PC-9 (cell line): ENCODE measurements at regions not wholly inside any gene's neighbourhood (a gene's known extent, or its start where the extent isn't known, plus 50 kb on each side); places are given as distances from the start of the nearest gene placed in this dataset.

ENCODE experiments used
- BruUV-seq: library from RNA; stranded (reverse); fragments of 400-500 nt; replicated peaks from 2 replicates; lab custom pipeline; 2021; lab: Mats Ljungman, UMichigan
- CTCF ChIA-PET: fragments of 300-600 bp; sonication (Branson Sonifier 250); formaldehyde crosslinking; loops from one replicate; lab custom pipeline; 2022; ENCODE audit warnings: antibody characterized with exemption; lab: Charles Lee
- POLR2A ChIA-PET: fragments of 300-600 bp; sonication (Branson Sonifier 250); formaldehyde crosslinking; loops from one replicate; lab custom pipeline; 2022; ENCODE audit warnings: antibody characterized with exemption; ENCODE audit not compliant: unreplicated experiment; lab: Charles Lee
- DNase-seq, 2 experiments: peaks; one replicate each; pipeline versions ENCODE4 v3.0.0 to v3.0.0-alpha.2; 2015 to 2022; ENCODE audit warnings: mixed read lengths in 1 of 2
- H2AFZ ChIP-seq: fragments of 200-600 bp; sonication (generic); 2 replicates; pipeline ENCODE4 v1.8.1; 2017; ENCODE audit warnings: antibody characterized with exemption
- H3F3A ChIP-seq: fragments of 200-600 bp; sonication (generic); 2 replicates; pipeline ENCODE4 v1.8.1; 2017; ENCODE audit warnings: antibody characterized with exemption, mild to moderate bottlenecking, low read depth; ENCODE audit not compliant: insufficient read depth
- H3K27ac ChIP-seq: fragments of 200-600 bp; sonication (generic); 2 replicates; pipeline ENCODE4 v1.6.1; 2016; ENCODE audit warnings: mixed run types
- H3K27me3 ChIP-seq: fragments of 200-600 bp; sonication (generic); 2 replicates; pipeline ENCODE4 v1.6.1; 2016; ENCODE audit warnings: low read depth, mixed run types; ENCODE audit not compliant: insufficient read depth
- H3K36me3 ChIP-seq: fragments of 200-600 bp; sonication (generic); 2 replicates; pipeline ENCODE4 v1.6.1; 2016; ENCODE audit warnings: low read depth, mixed run types
- H3K4me1 ChIP-seq: fragments of 200-600 bp; sonication (generic); replicated peaks from 2 replicates; pipeline ENCODE4 v1.6.1; 2016; ENCODE audit warnings: mixed run types; ENCODE audit not compliant: insufficient read depth
- H3K4me2 ChIP-seq: fragments of 200-600 bp; sonication (generic); 2 replicates; pipeline ENCODE4 v1.6.1; 2017; ENCODE audit warnings: mixed run types
- H3K4me3 ChIP-seq: fragments of 200-600 bp; sonication (generic); 2 replicates; pipeline ENCODE4 v1.6.1; 2016; ENCODE audit warnings: mixed run types
- H3K79me2 ChIP-seq: fragments of 200-600 bp; sonication (generic); 2 replicates; pipeline ENCODE4 v1.6.1; 2017; ENCODE audit warnings: low read depth, mixed run types
- H3K9me2 ChIP-seq: fragments of 200-600 bp; sonication (generic); 2 replicates; pipeline ENCODE4 v1.8.1; 2017; ENCODE audit warnings: mild to moderate bottlenecking; ENCODE audit not compliant: insufficient read depth
- H3K9me3 ChIP-seq: fragments of 200-600 bp; sonication (generic); 2 replicates; pipeline ENCODE4 v1.8.1; 2016; ENCODE audit warnings: low read depth; ENCODE audit not compliant: insufficient read depth
- H4K20me1 ChIP-seq: fragments of 200-600 bp; sonication (generic); 2 replicates; pipeline ENCODE4 v1.8.1; 2017; ENCODE audit not compliant: insufficient read depth
- EZH2 ChIP-seq: fragments of 200-600 bp; sonication (generic); IDR thresholded peaks from 2 replicates; pipeline ENCODE4 v1.8.0; 2017; ENCODE audit warnings: antibody characterized with exemption, low read depth
- intact Hi-C: fragments of 100-400 bp; cut with micrococcal nuclease; formaldehyde crosslinking; loops from one replicate; pipeline ENCODE4 v1.10.0; 2022; ENCODE audit not compliant: unreplicated experiment
- TF ChIP-seq, protein P1 (sequence below): fragments of 200-600 bp; sonication (generic); conservative IDR thresholded peaks from 2 replicates; pipeline ENCODE4 v1.6.1; 2017; ENCODE audit warnings: mixed run types, antibody characterized with exemption, mild to moderate bottlenecking, moderate library complexity

DNA sequence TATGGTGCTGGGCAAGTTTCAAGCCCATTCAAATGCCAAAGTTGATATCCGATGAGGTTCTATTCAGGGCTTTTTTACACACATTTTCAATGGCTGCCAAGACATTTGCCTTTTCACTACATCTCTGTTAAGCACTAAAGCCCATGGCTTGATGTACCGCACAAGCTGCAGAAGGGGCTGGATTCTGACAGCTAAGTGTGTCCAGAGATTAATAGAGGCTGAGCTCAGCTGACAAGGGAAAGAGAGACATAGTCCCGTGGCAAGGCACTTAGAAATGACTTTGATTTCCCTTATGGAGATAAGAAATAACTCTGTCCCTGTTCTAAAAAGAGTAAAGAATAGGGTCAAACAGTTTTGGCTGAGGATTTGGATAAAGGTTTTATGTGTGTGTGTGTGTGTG lies 198.6 kb downstream of the DMRT2 start:
- Histone ChIP-seq H3K27ac (no peak overlapping the region), H3K9me3 (no peaks in the 10 kb centered on the region), H3K4me1 (no peaks in the 10 kb centered on the region), H3F3A (no peaks in the 10 kb centered on the region), H4K20me1 (no peaks in the 10 kb centered on the region), H3K27me3 (no peaks in the 10 kb centered on the region), H3K4me3 (no peak overlapping the region), H3K9me2 (no peaks in the 10 kb centered on the region), H3K4me2 (no peak overlapping the region), H3K36me3 (no peaks in the 10 kb centered on the region), H2AFZ (no peak overlapping the region), H3K79me2 (no peaks in the 10 kb centered on the region)
- POLR2A ChIA-PET, result no interaction called here
- TF ChIP-seq, protein P1, sequence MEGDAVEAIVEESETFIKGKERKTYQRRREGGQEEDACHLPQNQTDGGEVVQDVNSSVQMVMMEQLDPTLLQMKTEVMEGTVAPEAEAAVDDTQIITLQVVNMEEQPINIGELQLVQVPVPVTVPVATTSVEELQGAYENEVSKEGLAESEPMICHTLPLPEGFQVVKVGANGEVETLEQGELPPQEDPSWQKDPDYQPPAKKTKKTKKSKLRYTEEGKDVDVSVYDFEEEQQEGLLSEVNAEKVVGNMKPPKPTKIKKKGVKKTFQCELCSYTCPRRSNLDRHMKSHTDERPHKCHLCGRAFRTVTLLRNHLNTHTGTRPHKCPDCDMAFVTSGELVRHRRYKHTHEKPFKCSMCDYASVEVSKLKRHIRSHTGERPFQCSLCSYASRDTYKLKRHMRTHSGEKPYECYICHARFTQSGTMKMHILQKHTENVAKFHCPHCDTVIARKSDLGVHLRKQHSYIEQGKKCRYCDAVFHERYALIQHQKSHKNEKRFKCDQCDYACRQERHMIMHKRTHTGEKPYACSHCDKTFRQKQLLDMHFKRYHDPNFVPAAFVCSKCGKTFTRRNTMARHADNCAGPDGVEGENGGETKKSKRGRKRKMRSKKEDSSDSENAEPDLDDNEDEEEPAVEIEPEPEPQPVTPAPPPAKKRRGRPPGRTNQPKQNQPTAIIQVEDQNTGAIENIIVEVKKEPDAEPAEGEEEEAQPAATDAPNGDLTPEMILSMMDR, result no peak
- TF ChIP-seq EZH2, result no peak
- no TSS peak for BruUV-seq
- intact Hi-C loops, result no loop called here
- no peak for DNase-seq
- CTCF ChIA-PET, result no interaction called here

DNA sequence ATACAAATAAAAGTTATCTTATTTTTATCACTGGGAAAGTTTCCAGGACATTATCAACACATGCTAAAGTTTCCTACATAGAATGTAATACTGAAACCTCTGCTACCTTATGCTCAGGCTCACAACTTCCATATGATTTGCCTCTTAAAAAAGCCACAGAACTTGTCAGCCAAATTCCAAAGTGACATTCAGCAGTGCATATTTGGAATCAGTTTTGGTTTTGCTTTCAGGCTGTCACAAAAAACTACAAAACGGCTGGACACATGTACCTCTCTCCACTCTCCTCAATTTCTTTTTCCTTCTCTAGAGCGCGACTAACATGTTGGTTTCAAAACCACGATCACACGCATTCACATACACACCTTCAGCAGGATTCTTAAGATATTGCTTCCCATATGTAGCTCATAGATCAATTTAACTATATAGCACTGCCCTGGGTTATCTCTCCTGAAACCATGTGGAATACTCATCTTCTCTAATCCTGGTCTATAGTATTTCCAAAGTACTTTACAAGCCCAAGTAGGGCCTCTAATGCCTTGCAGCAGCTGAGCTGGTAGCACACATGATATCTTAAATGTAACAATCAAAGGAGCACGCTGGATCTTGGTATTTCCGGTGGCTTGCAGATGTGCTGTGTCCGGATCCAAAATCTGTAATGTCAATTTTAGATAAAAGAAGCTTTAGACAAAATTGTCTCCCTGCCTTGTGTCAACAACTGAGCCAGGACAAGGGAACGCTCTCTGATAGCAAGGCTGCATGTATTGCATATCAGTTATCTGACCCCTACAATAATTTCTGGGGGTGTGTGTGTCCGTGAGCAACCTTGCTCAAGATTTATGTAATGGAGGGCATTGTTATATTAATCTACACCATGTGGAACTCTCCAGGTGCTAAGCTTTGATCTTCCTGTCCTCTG lies 203.2 kb downstream of the DMRT2 start:
- ChIA-PET CTCF (no interaction called here), POLR2A (no interaction called here)
- Histone ChIP-seq H3K27ac (no peak overlapping the region), H3F3A (no peaks in the 10 kb centered on the region), H3K4me3 (no peak overlapping the region), H3K9me2 (no peaks in the 10 kb centered on the region), H3K4me2 (no peak overlapping the region), H3K36me3 (no peaks in the 10 kb centered on the region), H3K4me1 (no peaks in the 10 kb centered on the region), H3K27me3 (no peaks in the 10 kb centered on the region), H2AFZ (no peak overlapping the region), H3K9me3 (no peaks in the 10 kb centered on the region), H3K79me2 (no peaks in the 10 kb centered on the region), H4K20me1 (no peaks in the 10 kb centered on the region)
- no TSS peak for BruUV-seq
- TF ChIP-seq EZH2, result no peak
- TF ChIP-seq, protein P1, result no peak
- DNase-seq, result no peak
- intact Hi-C loops, result no loop called here

DNA sequence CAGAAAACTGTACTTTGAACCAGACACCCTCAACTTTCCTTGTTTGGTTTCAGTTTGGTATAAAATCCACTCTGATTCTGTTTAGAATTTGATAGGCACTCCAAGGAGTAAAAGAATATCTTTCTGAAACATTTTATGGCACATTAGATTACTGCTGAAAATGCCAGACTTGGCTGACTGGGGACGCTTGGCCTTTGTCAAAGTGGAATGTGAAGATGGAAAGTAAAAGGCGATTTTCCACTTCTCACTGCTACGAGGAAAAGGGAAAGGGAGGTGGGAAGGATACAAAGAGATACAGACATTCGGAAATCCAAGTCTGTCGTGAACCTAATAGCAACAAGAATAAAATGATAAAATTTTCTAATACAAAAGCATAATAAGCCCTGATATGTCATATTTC lies 203.9 kb downstream of the DMRT2 start:
- BruUV-seq, result no TSS peak

More for the DNA sequence above, 203.9 kb downstream of the DMRT2 start:
- Histone ChIP-seq H3K4me3 (no peak overlapping the region), H3K36me3 (no peaks in the 10 kb centered on the region), H3K27ac (no peak overlapping the region), H3K4me1 (no peaks in the 10 kb centered on the region), H3K27me3 (no peaks in the 10 kb centered on the region), H3K9me3 (no peaks in the 10 kb centered on the region), H3K4me2 (no peak overlapping the region), H3K79me2 (no peaks in the 10 kb centered on the region), H3F3A (no peaks in the 10 kb centered on the region), H4K20me1 (no peaks in the 10 kb centered on the region), H3K9me2 (no peaks in the 10 kb centered on the region), H2AFZ (no peak overlapping the region)
- POLR2A ChIA-PET, result no interaction called here
- CTCF ChIA-PET, result no interaction called here
- DNase-seq, result no peak
- intact Hi-C loops, result no loop called here
- TF ChIP-seq, protein P1, result no peak
- no peak for TF ChIP-seq EZH2
